GM18868 (cell line): ENCODE measurements at regions not wholly inside any gene's neighbourhood (a gene's known extent, or its start where the extent isn't known, plus 50 kb on each side); places are given as distances from the start of the nearest gene placed in this dataset.

Source experiments
- ATAC-seq: cut with Tn5 transposase; IDR thresholded peaks from one replicate; pipeline ENCODE4 v1.9.1; 2021; ENCODE audit warnings: mild to moderate bottlenecking, moderate library complexity; ENCODE audit not compliant: unreplicated experiment

DNA sequence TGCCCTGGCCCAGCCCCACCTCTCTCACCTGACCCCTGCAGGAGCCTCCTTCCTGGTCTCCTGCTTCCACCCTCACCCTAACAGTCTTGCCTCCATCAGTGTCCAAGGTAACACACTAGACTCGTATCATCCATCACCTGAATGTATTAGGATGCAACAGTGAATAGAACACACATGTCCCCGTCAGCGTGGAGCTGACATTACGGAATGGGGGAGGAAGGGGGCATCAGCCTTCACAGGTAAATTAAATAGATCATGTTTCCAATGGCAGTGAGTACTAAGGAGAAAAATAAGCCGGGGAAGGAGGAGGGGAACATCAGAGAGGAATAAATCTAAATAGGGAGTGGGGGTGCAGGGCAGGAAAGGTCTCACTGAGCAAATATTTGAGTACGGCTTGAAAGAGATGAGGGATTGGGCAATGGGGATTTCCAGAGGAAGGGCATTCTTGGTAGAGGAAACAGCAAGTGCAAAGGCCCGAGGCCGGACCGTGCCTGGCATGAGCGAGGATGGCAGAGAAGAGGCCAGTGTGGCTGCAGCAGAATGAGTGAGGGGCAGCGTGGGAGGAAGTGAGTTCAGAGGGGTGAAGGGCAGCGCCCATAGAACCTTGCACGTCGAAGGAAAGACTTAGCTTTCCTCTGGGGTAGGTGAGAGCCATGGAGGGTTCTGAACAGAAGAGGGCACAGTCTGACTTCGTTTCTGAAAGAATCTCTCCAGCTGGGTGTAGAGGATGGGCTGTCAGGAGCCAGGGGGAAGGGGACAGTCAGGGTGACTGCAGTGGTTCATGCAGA, 110.1 kb upstream of the PTPN1 start:
- ATAC-seq, result no peak

DNA sequence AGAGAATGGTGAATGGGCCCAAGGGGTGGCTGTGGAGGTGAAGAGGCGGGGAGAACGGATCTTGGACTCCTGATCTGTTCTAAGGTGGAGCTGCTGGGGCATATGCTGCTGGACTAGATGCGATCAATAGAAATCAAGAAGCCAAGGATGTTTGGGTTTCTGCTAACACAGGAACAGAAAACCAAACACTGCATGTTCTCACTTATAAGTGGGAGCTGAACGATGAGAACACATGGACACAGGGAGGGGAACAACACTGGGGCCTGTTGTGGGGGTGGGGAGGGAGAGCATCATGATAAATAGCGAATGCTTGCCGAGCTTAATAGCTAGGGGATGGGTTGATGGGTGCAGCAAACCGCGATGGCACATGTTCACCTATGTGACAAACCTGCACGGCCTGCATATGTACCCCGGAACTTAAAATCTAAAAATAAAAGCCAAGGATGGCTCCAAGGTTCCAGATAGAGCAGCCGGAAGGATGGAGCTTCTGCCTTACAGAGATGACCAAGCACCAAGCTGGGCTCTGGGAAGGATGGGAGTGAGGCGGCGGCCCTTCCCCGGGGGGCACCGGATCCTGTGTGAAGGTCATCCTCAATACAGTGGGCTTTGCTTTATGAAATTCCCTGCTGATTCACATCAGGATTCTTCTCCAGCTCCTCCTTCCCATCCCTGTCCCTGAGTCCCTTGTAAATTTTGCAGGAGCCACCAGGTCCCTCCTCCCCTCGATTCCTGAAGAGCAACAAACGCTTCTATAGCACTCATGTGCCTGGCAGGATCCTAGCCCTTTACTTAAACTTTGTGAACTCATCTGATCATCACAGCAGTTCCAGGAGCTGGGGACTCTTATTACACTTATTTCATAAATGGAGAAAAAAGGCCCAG, 109.2 kb upstream of the PTPN1 start:
- no peak for ATAC-seq

- no peak for ATAC-seq
Observed at GRCh38 chr20:50401587-50402418, 108.4 kb upstream of the PTPN1 start.

GRCh38 chr20:50403565-50404418, 106.4 kb upstream of the PTPN1 start:
- no peak for ATAC-seq

DNA sequence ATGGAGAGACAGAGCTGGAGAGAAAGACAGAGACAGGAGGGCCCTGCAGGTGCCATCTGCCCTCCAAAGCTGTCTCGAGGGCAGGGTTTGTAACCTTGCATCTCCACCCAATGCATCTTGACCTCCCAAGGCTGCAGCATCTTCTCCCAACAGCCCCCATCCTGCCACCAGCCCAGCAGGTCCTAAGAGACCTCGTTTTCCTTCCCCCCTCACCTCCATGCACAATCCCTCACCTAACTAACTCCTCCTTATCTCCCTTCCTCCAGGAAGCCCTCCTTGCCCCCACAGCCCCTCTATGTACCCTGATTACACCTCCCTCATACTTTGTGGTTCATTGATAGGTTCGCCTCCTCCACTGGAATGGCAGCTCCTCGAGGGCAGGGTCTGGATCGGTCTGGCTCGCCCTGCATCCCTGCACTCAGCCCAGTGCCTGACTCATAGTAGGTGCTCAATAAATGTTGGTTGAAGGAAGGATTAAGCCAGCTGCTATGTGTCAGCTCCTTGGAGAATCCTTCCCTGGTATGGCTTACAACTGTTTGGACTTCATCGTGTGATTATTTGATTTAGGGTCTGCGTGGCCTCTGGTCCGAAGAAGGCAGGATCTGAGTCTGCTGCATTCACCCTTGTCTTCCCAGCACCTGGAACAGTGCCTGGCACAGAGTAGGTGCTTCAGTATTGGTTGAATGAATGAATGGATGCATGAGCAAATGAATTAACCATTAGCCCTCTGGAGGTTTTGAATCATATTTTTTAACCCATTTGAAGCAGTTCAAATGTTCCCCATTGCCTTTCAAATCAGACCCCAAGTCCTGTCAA, 105.6 kb upstream of the PTPN1 start:
- no peak for ATAC-seq

- ATAC-seq, result no peak
Observed at GRCh38 chr20:50405235-50405914, 104.8 kb upstream of the PTPN1 start.

- ATAC-seq, result no peak
Observed at GRCh38 chr20:50405915-50406609, 104.1 kb upstream of the PTPN1 start.

DNA sequence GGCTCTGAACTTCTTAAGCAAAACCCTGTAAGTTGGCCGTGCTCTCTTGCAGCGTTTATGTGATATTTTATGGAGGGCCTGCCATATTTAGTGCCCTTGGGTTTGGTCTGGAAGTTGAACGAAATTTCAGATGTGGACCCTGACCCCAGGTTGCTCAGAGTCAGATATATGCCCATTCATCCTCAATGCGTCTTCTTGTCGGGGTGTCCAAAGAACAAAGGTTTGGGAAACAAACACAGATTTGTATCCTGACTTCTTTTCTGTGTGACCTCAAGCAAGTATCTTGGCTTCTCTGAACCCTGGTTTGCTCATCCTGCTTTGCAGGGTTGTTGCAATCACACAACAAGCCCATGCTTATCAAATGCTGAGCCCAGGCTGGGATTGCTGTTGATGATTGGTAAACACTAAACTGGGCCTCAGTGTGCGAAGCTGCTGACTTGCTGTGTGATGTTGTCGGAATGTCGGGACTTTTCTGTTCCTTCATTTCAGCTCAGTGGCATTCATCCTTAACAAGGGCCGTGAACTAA, 103.5 kb upstream of the PTPN1 start:
- no peak for ATAC-seq

DNA sequence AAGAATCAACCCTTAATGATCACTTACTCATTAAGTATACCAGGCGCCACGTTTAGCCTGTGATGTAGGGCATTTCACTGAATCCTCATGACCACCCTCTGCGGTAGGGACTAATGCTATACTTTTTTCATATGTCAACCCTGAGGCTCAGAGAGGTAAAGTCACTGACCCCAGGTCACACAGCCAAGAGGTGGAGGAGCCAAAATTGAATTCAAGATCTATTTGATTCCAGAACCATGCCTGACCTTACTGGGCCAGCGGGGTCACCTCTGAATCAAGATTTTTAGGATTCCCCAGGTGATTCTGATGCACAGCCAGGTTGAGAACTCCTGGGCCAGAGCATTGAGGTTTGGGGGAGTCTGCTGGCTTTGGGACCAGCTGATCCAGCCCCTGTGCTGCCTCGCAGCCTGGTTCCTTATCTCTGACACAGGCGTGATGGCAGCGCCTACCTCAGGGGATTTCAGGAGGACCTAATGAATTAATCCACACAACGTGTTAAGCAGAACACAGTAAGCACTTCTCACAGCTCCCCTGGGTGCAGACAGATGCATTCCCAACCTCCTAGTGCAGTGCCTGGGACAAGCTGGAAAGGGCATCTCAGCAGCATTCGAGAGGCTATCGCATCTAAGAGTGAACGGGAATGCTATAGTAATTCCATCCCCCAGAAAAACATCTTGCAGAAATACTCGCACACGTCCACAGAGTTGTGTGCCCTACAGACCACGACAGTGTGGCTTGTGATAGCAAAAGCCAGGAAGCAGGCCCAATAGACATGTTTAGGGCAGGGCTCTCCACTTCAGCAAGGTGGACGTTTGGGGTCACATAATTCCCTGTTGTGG, 101.4 kb upstream of the PTPN1 start:
- no peak for ATAC-seq

GRCh38 chr20:50409495-50409894, 100.7 kb upstream of the PTPN1 start:
- no peak for ATAC-seq

GRCh38 chr20:50410343-50410742, 99.8 kb upstream of the PTPN1 start:
- ATAC-seq, result no peak

- ATAC-seq, result no peak
Observed at GRCh38 chr20:50412069-50412468, 98.1 kb upstream of the PTPN1 start.

DNA sequence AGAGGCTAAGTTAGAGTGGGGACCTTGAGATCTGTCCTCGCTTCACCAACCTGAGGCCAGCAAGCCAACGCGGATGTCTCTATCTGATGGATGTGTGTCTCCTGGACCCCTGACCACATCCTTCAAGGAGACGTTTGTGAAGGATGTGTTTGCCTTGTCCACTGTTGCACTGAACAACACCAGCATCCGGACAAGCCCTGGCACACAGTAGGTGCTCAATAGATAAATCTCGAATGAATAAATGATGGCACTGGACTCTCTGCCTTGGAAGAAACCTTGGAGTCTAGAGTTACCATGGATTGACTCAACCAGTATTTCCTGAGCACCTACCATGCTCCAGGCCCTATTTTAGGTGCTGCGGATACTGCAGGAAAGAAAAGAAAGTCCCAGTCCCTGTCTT, 97.7 kb upstream of the PTPN1 start:
- no peak for ATAC-seq

- ATAC-seq, result no peak
Observed at GRCh38 chr20:50413088-50413500, 97.1 kb upstream of the PTPN1 start.

GRCh38 chr20:50415021-50415515, 95.1 kb upstream of the PTPN1 start:
- ATAC-seq, result no peak

DNA sequence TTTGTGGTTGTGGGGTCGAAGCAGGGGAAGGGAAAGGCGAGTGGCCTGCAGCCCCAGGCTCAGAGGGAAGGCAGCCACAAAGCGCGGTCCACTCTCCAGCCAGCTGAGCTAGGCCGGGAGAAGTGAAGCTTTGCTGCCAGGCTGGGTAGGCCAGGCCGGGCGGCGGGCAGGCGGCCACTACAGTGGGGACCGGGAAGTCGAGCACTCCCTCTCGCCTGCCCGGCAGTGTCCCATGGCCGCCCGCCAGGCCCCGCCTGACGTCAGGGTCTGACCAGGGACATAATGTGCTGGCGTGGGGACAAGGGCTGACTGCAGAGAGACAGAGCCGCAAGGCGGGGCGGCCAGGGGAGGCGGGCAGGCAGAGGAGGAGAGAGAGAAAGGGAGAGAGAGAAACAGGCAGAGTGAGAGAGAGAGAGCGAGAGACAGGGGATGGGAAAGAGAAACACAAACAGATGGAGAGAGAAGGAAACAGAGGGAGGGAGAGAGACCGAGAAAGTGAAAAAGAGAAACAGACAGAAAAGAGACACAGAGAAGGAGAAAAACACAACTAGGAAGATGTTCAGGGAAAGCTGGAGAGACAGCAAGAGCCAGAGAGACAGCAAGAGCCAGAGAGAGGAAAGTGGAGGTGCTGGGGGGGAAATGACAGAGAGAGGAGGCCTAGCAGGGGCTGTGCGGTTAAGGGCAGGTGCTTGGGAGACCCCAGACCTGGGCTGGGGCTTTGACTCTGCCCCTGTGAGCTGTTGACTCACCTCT, 94.5 kb upstream of the PTPN1 start:
- ATAC-seq, result no peak
